Uterus (tissue), 3 donors: ENCODE measurements at regions not wholly inside any gene's neighbourhood (a gene's known extent, or its start where the extent isn't known, plus 50 kb on each side); places are given as distances from the start of the nearest gene placed in this dataset.

Experiments
- DNase-seq, 2 donors: peaks; one replicate each; pipeline ENCODE4 v3.0.0-alpha.2; 2019 to 2020
- H3K27ac ChIP-seq, 2 donors: fragments of 200-600 bp; sonication (generic); 1 replicate in 1 of 2; 2 replicates in 1 of 2; pipeline ENCODE4 v1.5.1; 2016 to 2018
- H3K27me3 ChIP-seq, 2 donors: fragments of 200-600 bp; sonication (generic); one replicate each; pipeline ENCODE4 v1.5.1; 2018 to 2019; ENCODE audit warnings: control low read depth in 1 of 2
- H3K36me3 ChIP-seq, 2 donors: fragments of 200-600 bp; sonication (generic); one replicate each; pipeline ENCODE4 v1.5.1; 2019; ENCODE audit warnings: control low read depth in 1 of 2
- H3K4me1 ChIP-seq, 2 donors: fragments of 200-600 bp; sonication (generic); one replicate each; pipeline ENCODE4 v1.5.1; 2018 to 2019; ENCODE audit warnings: control low read depth in 1 of 2
- H3K4me3 ChIP-seq, 2 donors: fragments of 200-600 bp; sonication (generic); 1 replicate in 1 of 2; 2 replicates in 1 of 2; pipeline ENCODE4 v1.5.1; 2018 to 2019; ENCODE audit warnings: mild to moderate bottlenecking in 1 of 2
- H3K9me3 ChIP-seq, 2 donors: fragments of 200-600 bp; sonication (generic); one replicate each; pipeline ENCODE4 v1.5.1; 2019; ENCODE audit warnings: control low read depth in 1 of 2
- POLR2A ChIP-seq, 2 donors: fragments of 450-650 bp; IDR thresholded peaks; one replicate each; pipeline ENCODE4 v1.6.1; 2016; ENCODE audit warnings: antibody characterized with exemption in 2 of 2, mild to moderate bottlenecking in 1 of 2, moderate library complexity in 1 of 2
- intact Hi-C: fragments of 100-400 bp; cut with DNase I; formaldehyde crosslinking; loops from one replicate; pipeline ENCODE4 v1.15.1; 2023; ENCODE audit warnings: low total_unique reads
- TF ChIP-seq, protein P1 (sequence below), 4 experiments: fragments of 200-600 bp in 2 of 4; fragments of 450-650 bp in 2 of 4; sonication (generic) in 2 of 4; IDR thresholded peaks; one replicate each; pipeline ENCODE4 v1.5.1; 2016 to 2019; ENCODE audit warnings: antibody characterized with exemption in 4 of 4, mild to moderate bottlenecking in 2 of 4, moderate library complexity in 1 of 4
- donor health status: DM: yes; HTN: yes; CAD: no.

DNA sequence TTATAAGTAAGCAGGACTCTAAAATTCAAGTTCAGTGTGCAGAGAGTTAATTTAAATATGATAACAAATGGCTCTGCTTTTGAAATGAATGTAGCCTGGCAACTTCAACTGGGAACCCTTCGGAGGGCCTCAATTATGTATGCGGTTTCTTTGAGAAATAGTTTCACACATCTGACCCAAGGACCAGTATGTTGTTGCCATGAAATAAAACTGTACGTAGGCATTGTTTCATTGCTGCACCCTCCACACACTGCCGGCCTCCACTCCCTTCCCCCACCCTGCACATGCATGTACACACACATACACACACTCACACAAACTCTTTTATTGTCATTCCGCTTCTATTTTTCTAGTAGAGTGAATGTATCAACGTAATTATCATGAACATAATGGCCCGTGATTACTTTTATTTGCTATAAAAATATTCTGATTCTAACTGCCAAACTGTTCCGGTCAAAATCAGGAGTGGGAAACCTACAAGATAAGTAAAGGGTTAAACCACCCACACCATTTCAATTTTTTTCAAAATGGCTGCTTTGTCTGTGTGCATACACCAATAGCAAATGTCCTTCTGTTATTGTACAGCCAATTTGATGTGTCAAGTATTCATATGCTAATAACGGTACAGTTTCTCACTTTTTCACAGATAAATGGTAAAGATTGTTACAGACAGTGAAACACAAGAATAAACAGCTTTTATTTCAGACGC is 215.5 kb upstream of the TMEM161B start:
- DNase-seq, result no peak
- H3K9me3 ChIP-seq, result no peaks in the 10 kb centered on the region
- H3K27ac ChIP-seq, result no peak overlapping the region
- H3K36me3 ChIP-seq, result no peaks in the 10 kb centered on the region
- TF ChIP-seq, protein P1, sequence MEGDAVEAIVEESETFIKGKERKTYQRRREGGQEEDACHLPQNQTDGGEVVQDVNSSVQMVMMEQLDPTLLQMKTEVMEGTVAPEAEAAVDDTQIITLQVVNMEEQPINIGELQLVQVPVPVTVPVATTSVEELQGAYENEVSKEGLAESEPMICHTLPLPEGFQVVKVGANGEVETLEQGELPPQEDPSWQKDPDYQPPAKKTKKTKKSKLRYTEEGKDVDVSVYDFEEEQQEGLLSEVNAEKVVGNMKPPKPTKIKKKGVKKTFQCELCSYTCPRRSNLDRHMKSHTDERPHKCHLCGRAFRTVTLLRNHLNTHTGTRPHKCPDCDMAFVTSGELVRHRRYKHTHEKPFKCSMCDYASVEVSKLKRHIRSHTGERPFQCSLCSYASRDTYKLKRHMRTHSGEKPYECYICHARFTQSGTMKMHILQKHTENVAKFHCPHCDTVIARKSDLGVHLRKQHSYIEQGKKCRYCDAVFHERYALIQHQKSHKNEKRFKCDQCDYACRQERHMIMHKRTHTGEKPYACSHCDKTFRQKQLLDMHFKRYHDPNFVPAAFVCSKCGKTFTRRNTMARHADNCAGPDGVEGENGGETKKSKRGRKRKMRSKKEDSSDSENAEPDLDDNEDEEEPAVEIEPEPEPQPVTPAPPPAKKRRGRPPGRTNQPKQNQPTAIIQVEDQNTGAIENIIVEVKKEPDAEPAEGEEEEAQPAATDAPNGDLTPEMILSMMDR (IDR thresholded peaks at IDR 0.05), result no peak
- TF ChIP-seq POLR2A (IDR thresholded peaks at IDR 0.05), result no peak
- no peak overlapping the region for H3K4me3 ChIP-seq
- no peaks in the 10 kb centered on the region for H3K4me1 ChIP-seq
- no peaks in the 10 kb centered on the region for H3K27me3 ChIP-seq
- intact Hi-C loops, result no loop called here

DNA sequence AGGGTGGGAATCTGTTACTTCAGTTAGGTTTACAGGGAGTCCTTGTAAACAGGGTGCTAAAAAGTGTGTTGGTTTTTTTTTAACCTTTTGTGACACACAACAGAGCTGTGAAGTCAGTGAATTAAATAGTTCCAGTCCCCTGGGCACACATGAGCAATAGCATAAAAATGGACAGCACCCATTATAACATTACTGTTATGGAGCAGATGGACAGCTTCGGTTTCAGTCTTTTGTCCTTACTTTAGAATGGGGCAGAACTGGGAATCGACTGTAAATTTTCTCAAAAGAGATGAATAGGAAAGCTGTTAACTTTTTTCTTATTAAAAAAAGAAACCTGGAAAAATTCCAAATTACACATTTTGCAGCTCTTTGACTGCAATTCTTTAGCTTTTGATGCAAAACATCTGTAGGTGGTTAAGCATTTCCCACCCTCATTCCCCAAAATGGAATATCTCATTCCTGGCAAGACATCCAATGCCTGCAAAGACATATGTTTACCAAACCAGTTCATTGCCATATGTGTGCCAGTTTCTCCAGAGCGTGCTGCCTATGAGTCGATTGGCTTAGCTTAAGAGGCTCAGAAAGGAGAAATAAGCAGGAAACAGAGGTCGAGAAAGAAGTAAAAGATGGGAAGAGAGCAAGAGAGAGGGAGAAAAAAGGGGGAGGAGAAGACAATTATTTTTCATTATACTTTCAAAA is 212.3 kb upstream of the TMEM161B start:
- H3K27ac ChIP-seq, result no peak overlapping the region
- intact Hi-C loops, result no loop called here
- H3K36me3 ChIP-seq, result no peaks in the 10 kb centered on the region
- no peaks in the 10 kb centered on the region for H3K27me3 ChIP-seq
- no peaks in the 10 kb centered on the region for H3K4me1 ChIP-seq
- H3K4me3 ChIP-seq, result no peak overlapping the region
- H3K9me3 ChIP-seq, result no peaks in the 10 kb centered on the region
- DNase-seq, result no peak
- TF ChIP-seq POLR2A (IDR thresholded peaks at IDR 0.05), result no peak
- TF ChIP-seq, protein P1 (IDR thresholded peaks at IDR 0.05), result no peak

DNA sequence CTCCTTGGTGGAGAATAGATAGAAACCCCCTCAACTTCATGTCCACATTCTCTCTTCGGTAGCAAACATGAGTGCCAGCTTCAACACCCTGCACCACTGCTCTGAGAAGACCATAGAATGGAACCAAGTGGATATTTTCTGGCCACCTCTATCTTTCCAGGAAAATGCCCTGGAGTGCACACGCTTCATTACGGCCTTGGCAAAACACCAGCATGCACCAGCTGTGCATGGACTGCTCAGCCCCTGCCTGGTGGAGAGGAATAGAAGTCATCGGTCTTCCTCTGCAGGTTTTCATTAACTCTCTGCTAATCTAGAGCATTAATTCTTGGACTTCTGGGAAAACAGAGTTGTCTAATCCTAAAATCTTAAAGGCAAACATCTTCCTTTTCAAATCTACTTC is 211.6 kb upstream of the TMEM161B start:
- intact Hi-C loops, result no loop called here

DNA sequence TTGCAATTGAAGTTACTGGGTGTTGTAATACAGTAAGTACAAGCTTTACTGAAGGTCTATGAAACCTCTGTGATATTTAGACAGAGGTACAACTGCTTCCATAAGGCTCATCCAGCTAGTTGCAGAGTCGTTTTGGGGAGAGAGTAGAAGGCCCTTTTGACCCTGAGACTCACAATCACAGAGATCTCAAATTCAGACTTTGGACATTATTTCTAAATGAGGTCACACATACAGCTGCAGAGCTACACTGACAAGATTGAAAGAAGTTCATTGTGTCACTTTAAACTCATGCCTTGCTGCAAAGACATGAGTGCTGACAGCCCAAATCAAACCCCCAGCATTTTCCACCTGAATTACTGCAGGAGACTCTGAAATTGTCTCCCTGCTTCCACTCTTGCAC is 205.9 kb upstream of the TMEM161B start:
- TF ChIP-seq POLR2A (IDR thresholded peaks at IDR 0.05), result no peak
- no peaks in the 10 kb centered on the region for H3K27me3 ChIP-seq
- intact Hi-C loops, result no loop called here

More for the DNA sequence above, 211.6 kb upstream of the TMEM161B start:
- Histone ChIP-seq H3K4me3 (no peak overlapping the region), H3K27me3 (no peaks in the 10 kb centered on the region), H3K27ac (no peak overlapping the region), H3K36me3 (no peaks in the 10 kb centered on the region), H3K9me3 (no peaks in the 10 kb centered on the region), H3K4me1 (no peaks in the 10 kb centered on the region)
- TF ChIP-seq POLR2A (IDR thresholded peaks at IDR 0.05), result no peak
- TF ChIP-seq, protein P1 (IDR thresholded peaks at IDR 0.05), result no peak
- no peak for DNase-seq

DNA sequence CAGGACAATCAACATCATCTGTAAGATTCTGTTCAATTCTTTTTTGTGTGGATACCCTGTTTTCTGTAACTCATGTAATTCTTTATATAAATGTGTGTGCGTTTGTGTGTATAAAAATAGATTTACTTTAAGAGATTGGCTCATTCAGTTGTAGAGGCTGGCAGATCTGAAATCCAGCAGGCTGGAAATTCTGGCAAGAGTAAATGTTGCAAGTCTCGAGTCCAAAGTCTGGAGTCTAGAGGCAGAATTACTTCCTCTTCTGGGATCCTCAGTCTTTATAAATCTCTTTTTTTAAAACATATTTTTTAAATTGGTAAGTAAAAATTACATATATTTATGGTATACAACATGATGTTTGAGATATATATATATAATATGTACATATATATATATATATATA is 202.1 kb upstream of the TMEM161B start:
- Histone ChIP-seq H3K36me3 (no peaks in the 10 kb centered on the region), H3K4me3 (no peak overlapping the region), H3K4me1 (no peaks in the 10 kb centered on the region), H3K27ac (no peak overlapping the region), H3K27me3 (no peaks in the 10 kb centered on the region), H3K9me3 (no peaks in the 10 kb centered on the region)
- intact Hi-C loops, result no loop called here
- TF ChIP-seq, protein P1 (IDR thresholded peaks at IDR 0.05), result no peak
- TF ChIP-seq POLR2A (IDR thresholded peaks at IDR 0.05), result no peak
- DNase-seq, result no peak

More for the DNA sequence above, 205.9 kb upstream of the TMEM161B start:
- Histone ChIP-seq H3K27ac (no peak overlapping the region), H3K36me3 (no peaks in the 10 kb centered on the region), H3K4me1 (no peaks in the 10 kb centered on the region), H3K9me3 (no peaks in the 10 kb centered on the region), H3K4me3 (no peak overlapping the region)
- DNase-seq, result no peak
